Endothelial cell of umbilical vein (primary cell): ENCODE measurements at regions not wholly inside any gene's neighbourhood (a gene's known extent, or its start where the extent isn't known, plus 50 kb on each side); places are given as distances from the start of the nearest gene placed in this dataset.

ENCODE experiments used
- BruUV-seq: library from RNA; stranded (reverse); fragments of 400-500 nt; replicated peaks from 2 replicates; lab custom pipeline; 2021; lab: Mats Ljungman, UMichigan
- CTCF ChIA-PET: fragments of 300-600, 350-600 bp; sonication (Branson Sonifier 250); formaldehyde crosslinking; loops from one replicate; lab custom pipeline; 2021; ENCODE audit warnings: antibody characterized with exemption, inconsistent platforms; lab: Charles Lee
- POLR2A ChIA-PET: fragments of 300-600, 350-600 bp; sonication (Branson Sonifier 250); formaldehyde crosslinking; loops from one replicate; lab custom pipeline; 2021; ENCODE audit warnings: antibody characterized with exemption, inconsistent platforms; lab: Charles Lee
- DNase-seq: peaks from one replicate; pipeline ENCODE4 v3.0.0-alpha.2; 2011; ENCODE audit warnings: low read depth, low spot score
- FAIRE-seq: peaks from 2 replicates; lab custom pipeline; 2011; peaks lifted over from hg19 to GRCh38; lab: Jason Lieb, UNC
- H2AFZ ChIP-seq: 2 replicates; pipeline ENCODE4 v1.6.0; 2012; ENCODE audit warnings: low read depth, low read length, control low read depth, inconsistent platforms
- H3K27ac ChIP-seq: 2 replicates; pipeline ENCODE4 v1.5.1; 2011; ENCODE audit warnings: low read depth, mild to moderate bottlenecking, control low read depth, low read length, moderate library complexity; ENCODE audit not compliant: insufficient read depth
- H3K27me3 ChIP-seq, 2 experiments: 2 replicates each; pipeline versions ENCODE4 v1.6.0 to v1.6.1; 2011; ENCODE audit warnings: low read length in 2 of 2, mixed read lengths in 1 of 2; ENCODE audit not compliant: control insufficient read depth in 2 of 2, insufficient read depth in 2 of 2
- H3K36me3 ChIP-seq, 2 experiments: 2 replicates in 1 of 2; 3 replicates in 1 of 2; pipeline ENCODE4 v1.5.1; 2011; ENCODE audit warnings: low read length in 2 of 2, mild to moderate bottlenecking in 1 of 2, moderate library complexity in 1 of 2; ENCODE audit not compliant: control insufficient read depth in 2 of 2, insufficient read depth in 2 of 2; ENCODE audit errors: extremely low read depth in 1 of 2
- H3K4me1 ChIP-seq: 3 replicates; pipeline ENCODE4 v1.5.1; 2011; ENCODE audit warnings: mild to moderate bottlenecking, low read length; ENCODE audit not compliant: control insufficient read depth, insufficient read depth; ENCODE audit errors: extremely low read depth
- H3K4me2 ChIP-seq: 2 replicates; pipeline ENCODE4 v1.6.1; 2011; ENCODE audit warnings: low read length, control low read depth, mixed read lengths; ENCODE audit not compliant: insufficient read depth
- H3K4me3 ChIP-seq, 3 experiments: fragments of 200-600 bp in 1 of 3; sonication (generic), shearing (Covaris generic) in 1 of 3; replicated peaks in 1 of 3; 2 replicates each; pipeline ENCODE4 v1.5.1; 2011 to 2016; ENCODE audit warnings: control low read depth in 3 of 3, low read length in 3 of 3, mild to moderate bottlenecking in 2 of 3, inconsistent platforms in 1 of 3, low read depth in 1 of 3, moderate library complexity in 1 of 3; ENCODE audit not compliant: insufficient read depth in 1 of 3
- H3K79me2 ChIP-seq: 2 replicates; pipeline ENCODE4 v1.6.0; 2012; ENCODE audit warnings: low read length, inconsistent platforms; ENCODE audit not compliant: control insufficient read depth, insufficient read depth
- H3K9ac ChIP-seq: replicated peaks from 2 replicates; pipeline ENCODE3; 2011; ENCODE audit warnings: low read length, control low read depth; ENCODE audit not compliant: insufficient read depth; ENCODE audit errors: extremely low read depth
- H3K9me1 ChIP-seq: replicated peaks from 3 replicates; pipeline ENCODE4 v1.6.0; 2011; ENCODE audit warnings: mild to moderate bottlenecking, low read length; ENCODE audit not compliant: control insufficient read depth, insufficient read depth; ENCODE audit errors: extremely low read depth
- H3K9me3 ChIP-seq: replicated peaks from 2 replicates; pipeline ENCODE4 v1.5.1; 2012; ENCODE audit warnings: low read length, inconsistent platforms; ENCODE audit not compliant: control insufficient read depth, insufficient read depth
- H4K20me1 ChIP-seq: replicated peaks from 2 replicates; pipeline ENCODE3; 2011; ENCODE audit warnings: mild to moderate bottlenecking, low read length; ENCODE audit not compliant: control insufficient read depth, insufficient read depth; ENCODE audit errors: extremely low read depth
- EZH2 ChIP-seq: IDR thresholded peaks from 2 replicates; pipeline ENCODE4 v1.6.1; 2012; ENCODE audit warnings: borderline replicate concordance, low read depth, mild to moderate bottlenecking, moderate library complexity, low read length, inconsistent platforms; ENCODE audit not compliant: severe bottlenecking
- FOS ChIP-seq: IDR thresholded peaks from 2 replicates; pipeline ENCODE4 v1.6.1; 2011; ENCODE audit warnings: mild to moderate bottlenecking, low read length, moderate library complexity, borderline replicate concordance; ENCODE audit not compliant: insufficient read depth
- GATA2 ChIP-seq: IDR thresholded peaks from 2 replicates; pipeline ENCODE4 v1.7.0; 2011; ENCODE audit warnings: low read depth, mild to moderate bottlenecking, moderate library complexity, mixed read lengths, low read length; ENCODE audit not compliant: insufficient read length, insufficient read depth
- JUN ChIP-seq: IDR thresholded peaks from 2 replicates; pipeline ENCODE4 v1.6.1; 2011; ENCODE audit warnings: borderline replicate concordance, low read depth; ENCODE audit not compliant: insufficient read length, insufficient read depth
- MYC ChIP-seq: IDR thresholded peaks from one replicate; pipeline ENCODE4 v1.6.1; 2011; ENCODE audit warnings: mild to moderate bottlenecking, low read depth, low read length
- POLR2A ChIP-seq: IDR thresholded peaks from 2 replicates; pipeline ENCODE4 v1.6.1; 2012; ENCODE audit warnings: low read depth, mild to moderate bottlenecking, control low read depth, low read length
- POLR2AphosphoS5 ChIP-seq: IDR thresholded peaks from 2 replicates; pipeline ENCODE4 v1.6.1; 2012; ENCODE audit warnings: low read depth, mild to moderate bottlenecking, control low read depth, low read length, moderate library complexity; ENCODE audit not compliant: insufficient read depth
- dilution Hi-C: fragments of 300-500 bp; cut with MboI; formaldehyde crosslinking; loops from one replicate; pipeline ENCODE4 v1.15.0; 2019; ENCODE audit warnings: low sequenced_read_pairs; ENCODE audit not compliant: extremely low pct_ligation_motif_present
- intact Hi-C: fragments of 100-400 bp; cut with micrococcal nuclease; formaldehyde crosslinking; loops from one replicate; pipeline ENCODE4 v1.10.0; 2022
- TF ChIP-seq, protein P1 (sequence below), 2 donors: IDR thresholded peaks; 1 replicate in 1 of 2; 2 replicates in 1 of 2; pipeline ENCODE4 v1.5.1; 2011; ENCODE audit warnings: low read length in 2 of 2, mild to moderate bottlenecking in 2 of 2, moderate library complexity in 2 of 2, control low read depth in 1 of 2, inconsistent platforms in 1 of 2, low read depth in 1 of 2; ENCODE audit not compliant: insufficient read depth in 1 of 2; ENCODE audit errors: extremely low read depth in 1 of 2
- TF ChIP-seq, protein P2 (sequence below): IDR thresholded peaks from 2 replicates; pipeline ENCODE4 v1.6.1; 2011; ENCODE audit not compliant: insufficient read depth, insufficient read length

DNA sequence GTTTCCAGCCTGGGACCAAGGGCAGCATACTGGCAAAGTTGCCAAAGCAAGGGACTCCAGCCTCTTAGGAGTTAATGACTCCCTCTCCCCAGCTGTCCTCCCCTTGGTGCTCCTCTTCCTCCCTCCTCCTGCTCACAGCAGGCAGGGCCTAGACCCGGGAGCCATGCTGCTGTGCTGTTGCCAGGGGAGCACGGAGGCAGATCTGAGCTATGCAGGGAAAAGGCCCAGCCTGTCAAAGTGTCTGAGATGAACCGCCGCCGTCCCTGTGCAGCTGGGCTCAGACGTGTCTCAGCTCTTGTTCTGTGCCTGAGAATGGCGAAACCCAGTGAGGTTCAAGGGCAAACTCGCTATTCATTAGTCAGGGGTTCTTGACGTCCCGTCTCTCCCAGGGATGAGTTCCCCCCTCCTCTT, 60.8 kb upstream of the POLG start:
- ChIA-PET CTCF (interaction anchor here (0.9 to 10.5 kb wide), 2 partner anchors 14 to 37 kb away, joined by 3 to 58 read pairs; no protein-coding TSS in a partner anchor), POLR2A (no interaction called here)
- Histone ChIP-seq H3K9ac (no peak overlapping the region), H3K4me1 (no peaks in the 10 kb centered on the region), H3K4me3 (no peak overlapping the region), H4K20me1 (no peaks in the 10 kb centered on the region), H3K4me2 (no peak overlapping the region), H3K27ac (no peak overlapping the region), H3K79me2 (no peaks in the 10 kb centered on the region), H3K36me3 (no peaks in the 10 kb centered on the region), H3K9me3 (no peaks in the 10 kb centered on the region), H3K27me3 (peaks cover 80 to 88% of the 10 kb centered on the region in 2 experiments), H3K9me1 (no peaks in the 10 kb centered on the region), H2AFZ (no peak overlapping the region)
- no TSS peak for BruUV-seq
- DNase-seq (no peak), FAIRE-seq (no peak)
- dilution Hi-C loops (no loop called here), intact Hi-C loops (no loop called here)
- no peak for TF ChIP-seq GATA2
- TF ChIP-seq EZH2 = no peak
- TF ChIP-seq, protein P1, sequence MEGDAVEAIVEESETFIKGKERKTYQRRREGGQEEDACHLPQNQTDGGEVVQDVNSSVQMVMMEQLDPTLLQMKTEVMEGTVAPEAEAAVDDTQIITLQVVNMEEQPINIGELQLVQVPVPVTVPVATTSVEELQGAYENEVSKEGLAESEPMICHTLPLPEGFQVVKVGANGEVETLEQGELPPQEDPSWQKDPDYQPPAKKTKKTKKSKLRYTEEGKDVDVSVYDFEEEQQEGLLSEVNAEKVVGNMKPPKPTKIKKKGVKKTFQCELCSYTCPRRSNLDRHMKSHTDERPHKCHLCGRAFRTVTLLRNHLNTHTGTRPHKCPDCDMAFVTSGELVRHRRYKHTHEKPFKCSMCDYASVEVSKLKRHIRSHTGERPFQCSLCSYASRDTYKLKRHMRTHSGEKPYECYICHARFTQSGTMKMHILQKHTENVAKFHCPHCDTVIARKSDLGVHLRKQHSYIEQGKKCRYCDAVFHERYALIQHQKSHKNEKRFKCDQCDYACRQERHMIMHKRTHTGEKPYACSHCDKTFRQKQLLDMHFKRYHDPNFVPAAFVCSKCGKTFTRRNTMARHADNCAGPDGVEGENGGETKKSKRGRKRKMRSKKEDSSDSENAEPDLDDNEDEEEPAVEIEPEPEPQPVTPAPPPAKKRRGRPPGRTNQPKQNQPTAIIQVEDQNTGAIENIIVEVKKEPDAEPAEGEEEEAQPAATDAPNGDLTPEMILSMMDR (IDR thresholded peaks at IDR 0.05; ENCODE audit: extremely low read depth in 1 of 2, insufficient read depth in 1 of 2, low read depth in 1 of 2, low read length in 2 of 2) = no peak
- TF ChIP-seq POLR2AphosphoS5 = no peak
- TF ChIP-seq, protein P2, sequence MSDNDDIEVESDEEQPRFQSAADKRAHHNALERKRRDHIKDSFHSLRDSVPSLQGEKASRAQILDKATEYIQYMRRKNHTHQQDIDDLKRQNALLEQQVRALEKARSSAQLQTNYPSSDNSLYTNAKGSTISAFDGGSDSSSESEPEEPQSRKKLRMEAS = no peak
- TF ChIP-seq JUN = no peak
- no peak for TF ChIP-seq POLR2A
- TF ChIP-seq MYC = no peak
- TF ChIP-seq FOS = no peak
